Uterus (tissue), 3 donors: ENCODE measurements at regions not wholly inside any gene's neighbourhood (a gene's known extent, or its start where the extent isn't known, plus 50 kb on each side); places are given as distances from the start of the nearest gene placed in this dataset.

ENCODE experiments used
- DNase-seq, 2 donors: peaks; one replicate each; pipeline ENCODE4 v3.0.0-alpha.2; 2019 to 2020
- H3K27ac ChIP-seq, 2 donors: fragments of 200-600 bp; sonication (generic); 1 replicate in 1 of 2; 2 replicates in 1 of 2; pipeline ENCODE4 v1.5.1; 2016 to 2018
- H3K27me3 ChIP-seq, 2 donors: fragments of 200-600 bp; sonication (generic); one replicate each; pipeline ENCODE4 v1.5.1; 2018 to 2019; ENCODE audit warnings: control low read depth in 1 of 2
- H3K36me3 ChIP-seq, 2 donors: fragments of 200-600 bp; sonication (generic); one replicate each; pipeline ENCODE4 v1.5.1; 2019; ENCODE audit warnings: control low read depth in 1 of 2
- H3K4me1 ChIP-seq, 2 donors: fragments of 200-600 bp; sonication (generic); one replicate each; pipeline ENCODE4 v1.5.1; 2018 to 2019; ENCODE audit warnings: control low read depth in 1 of 2
- H3K4me3 ChIP-seq, 2 donors: fragments of 200-600 bp; sonication (generic); 1 replicate in 1 of 2; 2 replicates in 1 of 2; pipeline ENCODE4 v1.5.1; 2018 to 2019; ENCODE audit warnings: mild to moderate bottlenecking in 1 of 2
- H3K9me3 ChIP-seq, 2 donors: fragments of 200-600 bp; sonication (generic); one replicate each; pipeline ENCODE4 v1.5.1; 2019; ENCODE audit warnings: control low read depth in 1 of 2
- CTCF ChIP-seq, 4 experiments: fragments of 200-600 bp in 2 of 4; fragments of 450-650 bp in 2 of 4; sonication (generic) in 2 of 4; IDR thresholded peaks; one replicate each; pipeline ENCODE4 v1.5.1; 2016 to 2019; ENCODE audit warnings: antibody characterized with exemption in 4 of 4, mild to moderate bottlenecking in 2 of 4, moderate library complexity in 1 of 4
- POLR2A ChIP-seq, 2 donors: fragments of 450-650 bp; IDR thresholded peaks; one replicate each; pipeline ENCODE4 v1.6.1; 2016; ENCODE audit warnings: antibody characterized with exemption in 2 of 2, mild to moderate bottlenecking in 1 of 2, moderate library complexity in 1 of 2
- intact Hi-C: fragments of 100-400 bp; cut with DNase I; formaldehyde crosslinking; loops from one replicate; pipeline ENCODE4 v1.15.1; 2023; ENCODE audit warnings: low total_unique reads
- donor health status: DM: yes; HTN: yes; CAD: no.

DNA sequence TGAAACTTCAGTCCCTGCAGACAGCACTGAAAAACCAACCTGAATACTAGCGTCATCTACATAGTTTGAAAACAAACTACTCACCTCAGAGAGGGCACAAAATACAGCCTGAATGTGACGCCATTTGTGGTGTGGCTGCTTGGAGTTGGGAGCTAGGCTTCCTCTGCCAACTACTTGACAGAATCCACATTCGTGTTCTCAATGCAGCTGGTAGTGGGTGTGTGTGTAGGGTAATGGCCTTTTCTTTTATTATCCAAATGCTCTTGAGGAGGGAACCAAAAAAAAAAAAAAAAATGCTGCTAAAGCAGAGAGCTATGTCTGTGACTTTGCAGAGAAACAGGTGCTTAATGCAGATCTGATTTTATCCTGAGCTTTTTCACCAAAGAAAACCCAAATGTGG lies 207.8 kb downstream of the OTOR start:
- no peak overlapping the region for H3K27ac ChIP-seq
- no peaks in the 10 kb centered on the region for H3K9me3 ChIP-seq
- no peak for DNase-seq
- no peak for TF ChIP-seq POLR2A (IDR thresholded peaks at IDR 0.05)
- TF ChIP-seq CTCF (IDR thresholded peaks at IDR 0.05), result no peak
- no peaks in the 10 kb centered on the region for H3K27me3 ChIP-seq
- H3K4me3 ChIP-seq, result no peak overlapping the region
- intact Hi-C loops, result no loop called here
- no peaks in the 10 kb centered on the region for H3K36me3 ChIP-seq
- H3K4me1 ChIP-seq, result no peaks in the 10 kb centered on the region

DNA sequence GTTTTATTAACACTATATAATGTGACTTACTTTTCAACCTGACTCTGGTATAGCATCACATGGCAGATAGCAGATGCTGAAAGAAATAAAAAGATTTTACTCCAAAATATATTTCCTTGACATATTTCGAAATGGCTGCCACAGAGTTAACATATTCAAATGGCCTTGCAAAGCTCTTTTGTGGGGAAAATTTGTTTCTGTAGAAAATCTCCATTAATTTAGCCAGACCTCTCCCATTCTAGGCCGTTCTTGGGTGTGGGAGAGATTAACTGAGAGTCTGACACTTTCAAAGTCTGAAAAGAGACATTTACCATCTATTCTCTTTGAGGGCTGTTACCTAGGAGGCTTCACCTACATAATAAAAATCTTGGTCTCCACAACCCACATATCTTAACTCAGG lies 217.2 kb downstream of the OTOR start:
- DNase-seq, result no peak
- TF ChIP-seq CTCF (IDR thresholded peaks at IDR 0.05) (no peak), POLR2A (IDR thresholded peaks at IDR 0.05) (no peak)
- no peaks in the 10 kb centered on the region for H3K4me1 ChIP-seq
- H3K4me3 ChIP-seq, result no peak overlapping the region
- H3K27me3 ChIP-seq, result no peaks in the 10 kb centered on the region
- no peaks in the 10 kb centered on the region for H3K9me3 ChIP-seq
- no peak overlapping the region for H3K27ac ChIP-seq
- intact Hi-C loops, result no loop called here
- H3K36me3 ChIP-seq, result no peaks in the 10 kb centered on the region

- no peak overlapping the region for H3K27ac ChIP-seq
- intact Hi-C loops, result no loop called here
- no peaks in the 10 kb centered on the region for H3K9me3 ChIP-seq
- no peaks in the 10 kb centered on the region for H3K4me1 ChIP-seq
- no peaks in the 10 kb centered on the region for H3K27me3 ChIP-seq
- no peaks in the 10 kb centered on the region for H3K36me3 ChIP-seq
- H3K4me3 ChIP-seq, result no peak overlapping the region
- no peak for DNase-seq
- no peak for TF ChIP-seq CTCF (IDR thresholded peaks at IDR 0.05)
- no peak for TF ChIP-seq POLR2A (IDR thresholded peaks at IDR 0.05)
These were observed 218.2 kb downstream of the OTOR start for GRCh38 chr20:16966276-16966880.

GRCh38 chr20:16968099-16968498 lies 219.9 kb downstream of the OTOR start:
- H3K36me3 ChIP-seq, result no peaks in the 10 kb centered on the region
- H3K4me3 ChIP-seq, result no peak overlapping the region
- no peaks in the 10 kb centered on the region for H3K27me3 ChIP-seq
- no peak overlapping the region for H3K27ac ChIP-seq
- no peak for TF ChIP-seq CTCF (IDR thresholded peaks at IDR 0.05)
- TF ChIP-seq POLR2A (IDR thresholded peaks at IDR 0.05), result no peak
- H3K4me1 ChIP-seq, result no peaks in the 10 kb centered on the region
- no peaks in the 10 kb centered on the region for H3K9me3 ChIP-seq
- intact Hi-C loops, result no loop called here
- DNase-seq, result no peak

DNA sequence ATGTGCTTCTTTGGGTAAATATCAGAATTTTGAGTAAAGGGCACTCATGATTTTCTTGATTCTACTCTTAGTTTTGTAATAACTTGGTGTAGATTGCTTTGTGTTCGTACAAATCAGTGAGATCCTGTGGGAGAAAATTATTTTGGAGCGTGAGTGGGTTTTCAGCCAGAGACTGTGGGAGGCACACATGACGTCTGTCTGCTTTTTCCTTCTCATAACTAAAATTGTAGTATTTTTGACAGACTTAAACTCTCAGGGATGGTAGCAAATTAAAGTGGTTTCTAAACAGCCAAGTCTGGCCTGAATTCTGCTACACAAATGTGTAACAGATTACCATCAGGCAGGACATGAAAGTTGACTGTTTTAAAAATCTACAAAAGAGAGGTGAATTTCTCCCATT lies 222.6 kb downstream of the OTOR start:
- Histone ChIP-seq H3K36me3 (no peaks in the 10 kb centered on the region), H3K9me3 (no peaks in the 10 kb centered on the region), H3K27me3 (no peaks in the 10 kb centered on the region), H3K4me3 (no peak overlapping the region), H3K27ac (no peak overlapping the region), H3K4me1 (no peaks in the 10 kb centered on the region)
- TF ChIP-seq CTCF (IDR thresholded peaks at IDR 0.05) (no peak), POLR2A (IDR thresholded peaks at IDR 0.05) (no peak)
- intact Hi-C loops, result no loop called here
- no peak for DNase-seq
